Urinary bladder (tissue), 3 donors: ENCODE measurements at regions not wholly inside any gene's neighbourhood (a gene's known extent, or its start where the extent isn't known, plus 50 kb on each side); places are given as distances from the start of the nearest gene placed in this dataset.
"Not testable (repeated sequence)": the region's sequence is repeated elsewhere in the genome, so short reads cannot be mapped to it uniquely, and the experiment has no call there.

Experiments
- DNase-seq: peaks from one replicate; pipeline ENCODE4 v3.0.0-alpha.2; 2015; ENCODE audit errors: extremely low spot score
- H3K27ac ChIP-seq: one replicate; pipeline ENCODE4 v1.5.1; 2013; ENCODE audit warnings: low read depth, mild to moderate bottlenecking, moderate library complexity
- H3K36me3 ChIP-seq: one replicate; pipeline ENCODE4 v1.6.1; 2013; ENCODE audit warnings: mild to moderate bottlenecking, moderate library complexity; ENCODE audit not compliant: insufficient read depth
- H3K4me1 ChIP-seq: one replicate; pipeline ENCODE4 v1.6.1; 2013; ENCODE audit warnings: mild to moderate bottlenecking, moderate library complexity; ENCODE audit not compliant: insufficient read depth
- H3K4me3 ChIP-seq: one replicate; pipeline ENCODE4 v1.5.1; 2013; ENCODE audit warnings: low read depth, low read length
- WGBS: extraction: QIAGEN DNeasy Blood & Tissue Kit; methylation state at CpG from one replicate; pipeline ENCODE4 v1.1.7; 2013; 5-methylcytosine and 5-hydroxymethylcytosine counted together
- donor health status: healthy with polysubstance abuse.
- donor health status: healthy.

DNA sequence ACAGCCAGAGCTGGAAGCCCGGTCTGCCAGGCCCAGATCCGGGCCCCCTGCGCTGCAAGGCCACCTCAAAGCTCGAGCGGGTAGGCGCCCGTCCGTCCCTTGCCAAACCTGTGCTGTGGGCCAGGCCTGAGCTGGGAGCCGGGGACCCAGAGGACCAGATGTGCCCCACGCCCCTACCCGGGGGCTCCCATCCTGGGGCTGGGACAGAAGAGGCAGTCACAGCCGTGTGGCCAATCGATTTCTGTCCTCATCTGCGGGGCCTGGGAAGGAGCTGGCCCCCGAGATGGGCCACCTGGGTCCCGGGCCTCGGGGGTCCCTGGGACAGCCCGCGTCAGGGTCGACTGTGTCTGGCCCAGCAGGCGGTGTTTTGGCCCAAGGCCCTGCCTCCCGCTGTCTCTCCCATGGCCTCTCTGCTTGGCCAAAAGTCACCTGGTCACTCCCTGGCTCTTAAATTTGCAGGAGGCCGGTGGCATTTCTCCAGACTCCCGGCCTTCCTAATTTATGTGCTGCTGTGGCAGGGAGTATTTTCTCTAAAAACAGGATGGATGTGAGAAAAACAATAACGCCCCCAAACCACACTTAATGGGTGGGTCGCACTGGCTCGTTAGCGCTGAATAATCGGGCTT lies 63.8 kb downstream of the UNCX start:
- Histone ChIP-seq H3K4me1 (no peaks in the 10 kb centered on the region), H3K36me3 (no peaks in the 10 kb centered on the region), H3K27ac (no peak overlapping the region), H3K4me3 (no peak overlapping the region)
- 56% methylated on average over 29 of the region's 29 CpGs for WGBS
- no peak for DNase-seq

DNA sequence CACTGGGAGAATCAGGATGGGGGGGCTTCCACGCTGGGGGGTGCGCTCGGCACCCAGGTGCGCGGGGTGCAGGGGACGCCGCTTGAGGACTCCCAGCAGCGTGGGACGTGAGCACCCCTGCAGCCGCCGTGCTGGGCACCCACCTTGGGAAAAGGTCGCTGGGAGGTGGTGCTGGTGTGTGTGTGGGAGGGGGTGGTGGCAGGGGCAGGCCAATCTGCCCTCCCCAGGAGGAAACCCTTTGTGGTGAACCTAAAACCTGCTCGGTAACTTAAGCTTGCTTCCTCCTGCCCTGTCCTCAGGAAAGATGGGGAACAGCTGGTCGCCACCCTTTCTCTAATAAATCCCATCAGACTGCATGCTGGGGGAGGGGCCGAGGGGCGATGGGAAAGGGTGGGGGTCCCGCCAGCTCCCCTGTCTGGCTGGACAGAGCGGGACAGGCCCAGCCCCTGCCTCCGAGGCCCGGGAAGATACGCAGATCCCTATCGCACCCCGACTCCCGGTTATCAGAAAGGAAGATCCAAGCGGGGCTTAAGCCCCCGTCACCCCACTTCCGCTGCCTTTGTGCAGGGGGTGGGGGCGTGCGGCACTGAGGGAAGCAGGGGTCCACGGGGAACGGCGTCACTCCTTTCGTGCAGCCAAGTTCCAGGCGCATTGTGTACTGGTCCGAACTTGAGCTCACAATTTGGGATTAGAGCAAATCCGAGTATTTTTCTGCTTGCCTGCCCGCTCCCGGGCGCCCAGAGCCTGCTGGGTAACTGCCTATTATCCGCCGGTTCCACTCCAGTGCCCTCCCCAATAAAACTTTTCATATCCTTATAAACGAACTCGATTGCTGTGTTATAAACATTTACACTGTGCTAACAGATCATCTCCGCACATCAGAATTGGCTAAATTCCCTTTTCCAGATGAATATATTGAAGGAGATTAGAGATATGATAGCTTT lies 64.6 kb downstream of the UNCX start:
- H3K4me1 ChIP-seq, result no peaks in the 10 kb centered on the region
- no peaks in the 10 kb centered on the region for H3K36me3 ChIP-seq
- H3K4me3 ChIP-seq, result no peak overlapping the region
- WGBS, result 19% methylated on average over 44 of the region's 44 CpGs
- no peak for DNase-seq
- no peak overlapping the region for H3K27ac ChIP-seq

DNA sequence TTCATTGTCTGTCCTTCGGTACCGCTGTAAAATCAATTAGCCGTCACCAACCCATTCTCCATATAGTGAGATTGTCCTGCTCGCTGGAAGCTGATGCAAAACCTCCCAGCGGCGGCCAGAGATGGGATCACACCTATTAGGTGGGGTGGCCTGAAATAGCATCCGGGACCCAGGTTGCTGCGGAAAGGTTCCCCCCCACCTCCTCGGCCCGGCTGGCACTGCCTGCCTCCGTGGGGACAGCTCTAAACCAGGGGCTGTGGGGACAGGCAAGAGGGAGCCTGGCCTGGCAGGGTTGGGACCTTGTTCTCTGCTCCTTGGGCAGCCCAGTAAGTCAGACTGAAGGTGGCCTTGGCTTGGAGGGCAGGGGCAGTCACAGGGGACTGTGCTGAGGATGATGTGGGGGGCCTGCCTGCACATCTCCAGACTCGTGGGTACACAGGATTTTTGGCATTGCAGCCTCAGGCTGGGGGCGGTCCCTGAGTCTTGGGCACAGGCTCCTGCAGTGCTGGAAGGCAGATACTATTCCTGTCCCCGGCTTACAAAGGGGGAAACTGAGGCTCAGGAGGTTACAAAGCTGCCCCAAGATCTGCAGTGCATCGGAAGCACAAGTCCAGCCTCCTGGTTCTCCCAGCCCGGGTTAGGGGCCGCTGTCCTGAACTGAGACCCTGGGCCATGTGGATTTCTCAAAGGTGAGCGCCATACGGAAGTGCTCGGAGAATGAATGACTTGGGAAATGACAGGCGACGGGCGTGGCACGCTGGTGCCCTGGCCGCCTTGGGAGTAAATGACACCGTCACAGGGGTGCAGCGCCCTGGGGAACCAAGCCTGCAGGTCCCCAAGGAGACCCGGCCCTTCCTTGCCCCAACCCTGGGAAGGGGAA lies 65.6 kb downstream of the UNCX start:
- H3K27ac ChIP-seq, result no peak overlapping the region
- 73% methylated on average over 28 of the region's 28 CpGs for WGBS
- no peaks in the 10 kb centered on the region for H3K36me3 ChIP-seq
- H3K4me3 ChIP-seq, result no peak overlapping the region
- no peak for DNase-seq
- no peaks in the 10 kb centered on the region for H3K4me1 ChIP-seq

DNA sequence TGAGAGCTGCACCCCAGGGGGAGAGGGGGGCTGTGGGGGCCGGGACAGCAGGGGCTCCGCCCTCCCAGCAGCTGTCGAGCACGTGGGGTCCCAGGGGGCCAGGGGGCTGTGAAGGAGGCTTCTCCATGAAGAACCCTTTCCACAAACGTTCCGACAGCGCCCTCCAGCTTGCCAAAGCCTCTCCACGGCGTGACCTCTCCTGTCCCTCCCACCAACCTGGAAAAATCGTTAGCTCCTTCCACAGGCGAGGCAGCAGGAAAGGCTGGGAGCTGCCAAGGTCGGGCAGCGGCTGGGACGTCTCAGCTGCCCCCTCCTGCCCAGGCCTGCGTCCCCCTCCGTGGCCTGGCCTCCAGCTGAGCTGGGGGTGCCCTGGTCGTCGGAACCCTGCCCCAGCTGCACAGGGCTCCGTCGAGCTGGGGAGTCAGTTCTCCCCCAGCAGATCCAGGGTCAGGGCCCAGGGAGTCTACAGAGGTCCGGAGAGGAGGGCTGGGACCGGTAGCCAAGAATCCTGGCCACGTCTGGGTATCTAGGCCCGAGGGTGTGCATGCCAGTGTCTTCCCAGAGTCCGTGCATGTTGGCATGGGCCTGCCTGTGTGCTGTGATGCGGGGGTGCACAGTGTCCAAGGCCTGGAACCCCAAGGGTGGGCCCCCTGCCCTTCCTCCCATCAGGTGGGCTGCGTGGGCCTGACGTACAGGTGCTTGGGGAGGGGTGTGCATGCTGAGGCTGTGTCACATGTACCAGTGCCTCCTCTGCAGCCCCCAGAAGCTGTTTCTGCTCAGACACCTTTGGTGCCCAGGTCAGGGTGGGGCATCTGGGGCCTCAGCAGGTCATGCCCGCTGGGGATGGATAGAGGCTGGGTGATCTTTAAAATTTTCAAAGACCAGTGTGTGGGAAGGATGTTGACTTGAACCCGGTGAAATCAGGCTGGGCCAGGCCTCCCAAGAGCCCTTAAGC lies 66.5 kb downstream of the UNCX start:
- Histone ChIP-seq H3K36me3 (no peaks in the 10 kb centered on the region), H3K27ac (no peak overlapping the region), H3K4me3 (no peak overlapping the region), H3K4me1 (no peaks in the 10 kb centered on the region)
- no peak for DNase-seq
- WGBS, result 61% methylated on average over 30 of the region's 30 CpGs

DNA sequence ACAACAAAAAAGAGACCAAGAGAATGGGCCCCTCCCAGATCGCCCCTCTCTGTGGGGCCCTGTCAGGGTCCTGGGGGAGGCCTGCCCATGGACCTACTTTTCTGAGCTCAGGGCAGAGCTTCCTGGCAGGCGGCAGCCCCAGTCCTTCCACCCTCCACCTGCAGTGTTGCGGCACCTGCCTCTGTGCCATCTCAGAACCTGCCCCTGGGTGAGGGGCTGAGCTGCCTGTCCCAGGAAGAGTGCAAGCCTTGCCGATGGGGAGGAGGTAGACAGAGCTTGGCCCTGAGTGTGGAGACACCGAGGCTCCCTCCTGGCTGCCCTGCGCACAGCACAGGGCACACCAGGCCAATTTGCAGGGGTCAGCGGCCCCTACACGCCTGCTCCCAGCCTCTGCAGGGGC lies 67.5 kb downstream of the UNCX start:
- no peak for DNase-seq
- H3K27ac ChIP-seq, result no peak overlapping the region
- 70% methylated on average over 8 of the region's 8 CpGs for WGBS
- H3K4me3 ChIP-seq, result no peak overlapping the region
- no peaks in the 10 kb centered on the region for H3K36me3 ChIP-seq
- H3K4me1 ChIP-seq, result no peaks in the 10 kb centered on the region

DNA sequence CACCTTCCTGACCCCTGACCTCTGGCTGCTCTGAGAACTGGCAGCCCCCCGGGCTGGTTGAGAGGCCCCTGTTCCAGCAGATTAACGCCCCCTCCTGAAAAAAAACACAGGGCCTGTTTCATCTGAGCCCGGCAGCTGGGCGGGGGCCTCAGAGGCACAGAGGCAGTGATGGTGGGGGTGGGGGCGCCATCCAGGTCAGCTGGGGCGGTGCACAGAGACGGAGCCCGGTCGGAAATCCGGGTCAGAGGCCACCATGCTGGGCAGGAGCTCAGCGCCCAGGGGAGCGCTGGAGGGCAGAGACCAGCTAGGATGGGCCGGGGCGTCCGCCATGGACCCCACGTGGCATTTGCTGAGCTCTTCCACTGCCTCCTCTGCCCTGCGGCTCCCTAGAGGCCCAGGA lies 68.0 kb downstream of the UNCX start:
- Histone ChIP-seq H3K36me3 (no peaks in the 10 kb centered on the region), H3K27ac (no peak overlapping the region), H3K4me3 (no peak overlapping the region), H3K4me1 (no peaks in the 10 kb centered on the region)
- DNase-seq, result no peak
- 62% methylated on average over 17 of the region's 17 CpGs for WGBS

DNA sequence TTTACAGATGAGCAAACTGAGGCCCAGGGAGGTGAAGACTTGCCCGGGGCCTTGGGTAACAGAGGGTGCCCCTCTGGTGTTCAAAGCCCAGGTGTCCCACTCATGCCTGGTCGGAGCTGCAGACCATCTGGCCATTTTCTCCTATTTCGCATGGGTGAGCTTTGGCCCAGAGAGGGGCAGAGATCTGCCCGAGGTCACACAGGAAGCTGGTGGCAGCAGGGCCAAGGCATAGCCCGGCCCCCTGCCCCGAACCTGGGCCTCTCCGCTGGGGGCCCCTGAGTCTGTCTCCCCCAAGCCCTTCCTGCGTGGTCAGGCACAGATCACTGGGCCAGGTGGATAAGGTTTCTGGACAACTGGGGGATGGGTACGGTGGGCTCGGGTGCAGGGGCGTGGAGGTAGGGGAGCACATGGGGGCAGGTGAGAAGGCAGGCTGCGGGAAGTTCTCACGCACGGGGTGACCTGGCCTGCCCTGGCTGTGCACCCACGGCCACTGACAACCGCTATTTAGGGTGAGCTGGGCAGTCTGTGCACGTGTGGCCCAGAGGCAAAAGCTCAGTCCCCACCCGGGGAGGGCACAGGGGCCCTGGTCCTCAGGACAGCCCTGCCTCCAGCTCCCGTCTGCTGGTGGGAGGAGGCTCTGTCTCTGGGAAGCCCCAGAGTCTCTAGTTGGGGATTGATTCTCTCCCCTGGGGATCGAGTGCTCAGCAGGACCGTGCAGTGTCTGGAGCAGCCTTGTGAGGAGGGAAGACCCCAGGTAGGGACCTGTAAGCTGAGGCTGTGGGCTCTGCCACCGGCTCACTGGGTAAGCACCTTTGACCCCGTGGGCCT lies 68.6 kb downstream of the UNCX start:
- no peaks in the 10 kb centered on the region for H3K4me1 ChIP-seq
- WGBS, result 65% methylated on average over 23 of the region's 23 CpGs
- H3K4me3 ChIP-seq, result no peak overlapping the region
- no peak for DNase-seq
- no peaks in the 10 kb centered on the region for H3K36me3 ChIP-seq
- no peak overlapping the region for H3K27ac ChIP-seq

DNA sequence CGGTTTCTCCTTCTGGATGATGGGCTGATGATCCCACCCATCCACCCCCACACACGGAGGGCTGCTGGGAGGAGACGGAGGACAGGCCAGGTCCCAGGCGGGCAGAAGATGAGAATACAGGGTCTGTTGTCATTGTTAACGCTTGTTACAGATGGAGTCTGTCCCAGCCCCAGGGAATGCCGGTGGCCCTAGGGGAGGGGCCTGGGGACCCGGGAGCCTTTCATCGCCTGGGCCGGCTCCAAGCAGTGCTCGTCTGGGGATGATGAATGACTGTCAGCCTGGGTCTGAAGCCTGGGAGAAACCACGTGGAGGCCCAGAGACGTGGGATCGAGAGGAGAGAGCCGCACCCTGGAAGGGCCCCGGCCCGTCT lies 69.2 kb downstream of the UNCX start:
- no peak overlapping the region for H3K27ac ChIP-seq
- H3K4me1 ChIP-seq, result no peaks in the 10 kb centered on the region
- no peaks in the 10 kb centered on the region for H3K36me3 ChIP-seq
- no peak for DNase-seq
- H3K4me3 ChIP-seq, result no peak overlapping the region
- 52% methylated on average over 16 of the region's 16 CpGs for WGBS

DNA sequence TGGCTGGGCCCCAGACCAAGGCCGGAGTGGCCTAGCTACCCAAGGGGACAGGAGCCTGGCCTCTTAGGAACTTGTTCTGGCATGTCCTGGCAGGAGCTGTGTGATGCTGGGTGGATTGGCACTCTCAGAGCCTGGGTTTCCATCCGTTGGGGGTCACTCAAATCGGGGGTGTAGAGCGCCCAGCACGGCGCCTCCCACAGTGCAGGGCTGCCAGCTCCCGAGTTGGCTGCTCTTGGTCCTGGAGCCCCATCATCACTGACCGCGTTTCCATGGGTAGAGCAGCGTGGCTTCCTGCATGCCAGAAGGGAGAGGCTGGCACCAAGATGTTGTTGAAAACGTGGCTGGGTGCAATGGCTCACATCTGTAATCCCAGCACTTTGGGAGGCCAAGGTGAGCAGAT lies 70.3 kb downstream of the UNCX start:
- no peak overlapping the region for H3K4me3 ChIP-seq
- H3K27ac ChIP-seq, result no peak overlapping the region
- DNase-seq, result no peak
- H3K36me3 ChIP-seq, result no peaks in the 10 kb centered on the region
- no peaks in the 10 kb centered on the region for H3K4me1 ChIP-seq
- WGBS, result 82% methylated on average over 11 of the region's 11 CpGs

DNA sequence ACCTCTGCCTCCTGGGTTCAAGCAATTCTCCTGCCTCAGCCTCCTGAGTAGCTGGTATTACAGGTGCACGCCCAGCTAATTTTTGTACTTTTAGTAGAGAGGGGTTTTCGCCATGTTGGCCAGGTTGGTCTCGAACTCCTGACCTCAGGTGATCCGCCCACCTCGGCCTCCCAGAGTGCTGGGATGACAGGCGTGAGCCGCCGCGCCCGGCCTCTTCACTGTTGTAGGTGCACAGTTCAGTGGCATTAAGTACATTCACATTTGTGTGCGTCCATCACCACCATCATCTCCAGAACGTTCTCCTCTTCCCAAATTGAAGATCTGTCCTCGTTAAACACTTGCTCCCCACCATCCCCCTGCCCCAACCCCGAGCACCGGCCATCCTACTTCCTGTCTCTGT lies 71.3 kb downstream of the UNCX start:
- not testable (repeated sequence) for H3K4me3 ChIP-seq, DNase-seq, H3K4me1 ChIP-seq, H3K36me3 ChIP-seq, H3K27ac ChIP-seq
- WGBS, result 69% methylated on average over 15 of the region's 15 CpGs

DNA sequence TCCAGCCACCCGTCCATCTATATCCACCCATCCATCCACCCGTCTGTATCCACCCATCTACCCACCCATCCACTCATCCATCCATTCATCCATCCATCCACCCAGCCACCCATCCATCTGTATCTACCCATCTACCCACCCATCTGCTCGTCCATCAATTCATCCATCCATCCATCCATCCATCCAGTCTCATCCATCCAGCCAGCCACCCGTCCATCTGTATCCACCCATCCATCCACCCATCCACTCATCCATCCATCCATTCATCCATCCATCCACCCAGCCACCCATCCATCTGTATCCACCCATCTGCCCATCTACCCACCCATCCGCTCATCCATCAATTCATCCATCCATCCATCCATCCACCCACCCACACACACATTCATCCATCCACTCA lies 73.2 kb downstream of the UNCX start:
- no peaks in the 10 kb centered on the region for H3K4me1 ChIP-seq
- no peak for DNase-seq
- no peaks in the 10 kb centered on the region for H3K36me3 ChIP-seq
- WGBS, result 88% methylated on average over 5 of the region's 5 CpGs
- no peak overlapping the region for H3K4me3 ChIP-seq
- no peak overlapping the region for H3K27ac ChIP-seq

DNA sequence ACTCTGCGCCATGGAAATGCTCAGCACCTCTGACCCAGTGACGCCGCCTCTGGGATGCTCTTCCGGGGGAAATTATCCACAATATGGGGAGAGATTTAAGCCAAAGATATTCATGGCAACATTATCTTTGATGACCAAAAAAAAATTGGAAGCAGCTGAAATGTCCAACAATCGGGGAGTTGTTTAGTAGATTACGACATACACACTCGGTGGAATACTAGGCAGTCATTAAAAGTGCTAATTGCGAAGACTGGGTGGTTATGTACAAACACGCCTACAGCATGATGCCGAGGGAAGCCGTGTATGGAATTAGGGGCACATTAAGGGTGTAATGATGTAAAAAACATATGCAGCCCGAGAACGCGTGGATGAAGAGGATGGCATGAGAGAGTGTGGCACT lies 75.2 kb downstream of the UNCX start:
- WGBS, result 94% methylated on average over 14 of the region's 14 CpGs
- Histone ChIP-seq H3K4me3 (no peak overlapping the region), H3K4me1 (no peaks in the 10 kb centered on the region), H3K27ac (no peak overlapping the region), H3K36me3 (no peaks in the 10 kb centered on the region)
- no peak for DNase-seq
